Glomerular endothelial cell (primary cell): ENCODE measurements at regions not wholly inside any gene's neighbourhood (a gene's known extent, or its start where the extent isn't known, plus 50 kb on each side); places are given as distances from the start of the nearest gene placed in this dataset.

Source experiments
- DNase-seq: peaks from one replicate; pipeline ENCODE4 v3.0.0-alpha.2; 2011; ENCODE audit warnings: low read depth, low spot score; ENCODE audit errors: extremely low read depth

GRCh38 chr20:50338479-50339391 lies 148.1 kb downstream of the CEBPB start:
- DNase-seq: no peak

- DNase-seq: no peak
Measured at GRCh38 chr20:50339466-50339901, 148.9 kb downstream of the CEBPB start.

GRCh38 chr20:50340541-50340940 lies 149.9 kb downstream of the CEBPB start:
- DNase-seq: no peak

DNA sequence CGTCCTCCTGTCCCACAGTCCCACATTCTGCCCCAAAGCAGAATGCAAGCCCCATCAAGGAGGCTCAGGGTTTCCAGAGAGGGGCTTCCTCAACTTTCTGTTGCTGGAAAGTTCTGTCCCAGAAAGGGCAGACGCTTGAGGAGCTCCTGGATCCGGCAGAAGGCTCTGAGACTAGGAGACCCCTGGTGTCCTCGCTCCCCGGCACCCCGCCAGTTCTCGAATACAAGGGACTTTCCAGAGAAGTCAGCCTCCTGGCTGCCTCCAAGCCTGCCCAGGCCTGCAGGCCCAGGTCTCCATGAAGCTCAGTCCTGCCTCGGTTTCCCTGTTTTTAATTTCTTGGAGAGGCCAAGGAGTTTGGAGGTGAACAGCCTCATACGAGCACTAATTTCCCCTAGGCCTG lies 150.4 kb downstream of the CEBPB start:
- DNase-seq: no peak

DNA sequence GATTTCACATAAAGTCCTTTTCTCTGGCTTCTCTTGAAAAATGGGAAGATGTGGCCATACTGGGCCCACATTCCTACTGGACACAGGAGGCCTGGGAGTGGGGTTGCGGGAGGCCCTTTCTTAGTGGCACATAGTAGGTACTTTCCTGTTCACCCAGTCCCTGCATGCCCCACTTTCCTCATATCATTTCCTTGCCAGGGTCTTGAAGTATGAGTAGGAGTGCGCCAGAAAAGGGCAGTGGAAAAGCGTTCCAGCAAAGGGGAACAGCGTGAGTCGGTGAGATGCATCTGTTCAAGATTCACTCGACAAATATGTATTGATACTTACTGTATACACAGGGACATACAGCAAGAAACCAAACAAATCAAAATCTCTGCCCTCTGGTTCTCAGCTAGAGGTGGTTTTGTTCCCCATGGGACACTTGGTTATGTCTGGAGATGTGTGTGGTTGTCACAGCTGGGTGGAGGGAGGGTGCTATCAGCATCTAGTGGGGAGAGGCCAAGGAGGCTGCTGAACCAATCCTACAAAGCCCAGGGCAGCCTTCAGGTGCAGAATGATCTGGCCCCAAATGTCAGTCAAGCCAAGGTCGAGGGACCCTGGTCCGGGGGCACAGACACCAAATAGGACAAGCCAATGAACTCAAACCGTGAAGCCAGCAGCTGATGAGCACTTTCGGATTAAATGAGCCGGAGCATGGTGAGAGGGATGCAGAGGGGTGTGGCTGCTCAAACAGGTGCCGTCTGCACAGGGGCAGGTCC lies 151.4 kb downstream of the CEBPB start:
- no peak for DNase-seq

- DNase-seq: no peak
Measured at GRCh38 chr20:50342638-50343102, 152.0 kb downstream of the CEBPB start.

DNA sequence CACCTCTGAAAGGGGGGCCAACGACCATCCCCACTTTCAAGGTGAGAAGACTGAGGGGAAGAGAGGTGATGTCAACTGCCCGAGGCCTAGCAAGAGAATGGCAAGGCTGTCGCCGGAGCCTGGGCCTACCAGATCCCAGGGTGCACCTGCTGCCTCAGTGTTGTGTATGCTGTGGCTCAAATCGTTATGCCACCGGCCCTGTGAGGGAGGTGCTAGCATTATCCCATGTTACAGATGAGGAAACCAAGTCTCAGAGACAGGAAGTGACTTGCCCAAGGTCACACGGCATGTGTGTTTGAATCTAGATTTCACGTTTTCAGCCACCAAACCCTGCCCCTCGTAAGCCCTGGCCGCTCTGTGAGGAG lies 152.5 kb downstream of the CEBPB start:
- no peak for DNase-seq

- DNase-seq: no peak
Measured at GRCh38 chr20:50343490-50344179, 153.0 kb downstream of the CEBPB start.

- no peak for DNase-seq
Measured at GRCh38 chr20:50344232-50345071, 153.8 kb downstream of the CEBPB start.

- DNase-seq: no peak
Measured at GRCh38 chr20:50345712-50346373, 155.2 kb downstream of the CEBPB start.

DNA sequence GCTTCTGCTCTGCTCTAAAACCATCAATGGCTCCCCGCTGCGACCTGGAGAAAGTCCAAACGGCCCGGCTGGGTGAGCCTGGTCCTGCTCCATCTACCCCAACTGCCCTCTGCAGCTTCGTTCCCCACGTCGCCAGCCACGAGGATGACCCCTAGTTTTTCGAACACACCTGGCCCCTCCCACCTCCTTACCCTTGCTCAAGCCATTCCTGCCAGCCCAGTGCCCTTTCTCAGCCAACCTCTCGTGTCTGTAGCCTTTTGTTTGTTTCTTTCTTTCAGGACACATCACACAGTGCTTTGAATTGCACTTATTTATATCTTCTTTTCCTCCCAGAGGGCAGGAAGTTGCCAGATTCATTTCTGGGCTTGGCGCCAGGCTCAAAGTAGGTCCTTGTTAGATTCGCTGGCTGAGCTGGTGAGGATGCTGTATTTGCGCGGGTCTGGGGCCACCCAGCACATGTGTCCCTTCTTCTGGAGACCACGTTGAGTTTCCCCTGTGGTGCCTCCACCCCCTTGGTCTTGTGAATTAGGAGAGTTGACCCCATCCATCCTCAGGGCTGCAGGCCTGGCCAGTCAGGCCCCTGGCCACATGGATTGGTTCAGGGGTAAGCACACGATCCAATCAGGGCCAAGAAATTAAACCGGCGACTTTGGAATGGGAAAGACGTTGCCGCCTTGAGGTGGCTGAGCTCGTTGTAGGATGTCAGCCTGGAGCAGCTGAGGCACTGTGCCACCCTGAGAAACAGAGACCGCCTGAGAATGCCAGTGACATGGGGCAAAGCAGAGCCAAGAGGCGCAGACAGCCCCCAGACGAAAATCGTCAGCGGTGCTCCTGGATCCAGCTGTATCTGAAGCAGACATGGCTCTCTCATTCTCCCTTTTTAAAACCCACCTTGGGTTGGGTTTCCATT lies 156.0 kb downstream of the CEBPB start:
- no peak for DNase-seq

DNA sequence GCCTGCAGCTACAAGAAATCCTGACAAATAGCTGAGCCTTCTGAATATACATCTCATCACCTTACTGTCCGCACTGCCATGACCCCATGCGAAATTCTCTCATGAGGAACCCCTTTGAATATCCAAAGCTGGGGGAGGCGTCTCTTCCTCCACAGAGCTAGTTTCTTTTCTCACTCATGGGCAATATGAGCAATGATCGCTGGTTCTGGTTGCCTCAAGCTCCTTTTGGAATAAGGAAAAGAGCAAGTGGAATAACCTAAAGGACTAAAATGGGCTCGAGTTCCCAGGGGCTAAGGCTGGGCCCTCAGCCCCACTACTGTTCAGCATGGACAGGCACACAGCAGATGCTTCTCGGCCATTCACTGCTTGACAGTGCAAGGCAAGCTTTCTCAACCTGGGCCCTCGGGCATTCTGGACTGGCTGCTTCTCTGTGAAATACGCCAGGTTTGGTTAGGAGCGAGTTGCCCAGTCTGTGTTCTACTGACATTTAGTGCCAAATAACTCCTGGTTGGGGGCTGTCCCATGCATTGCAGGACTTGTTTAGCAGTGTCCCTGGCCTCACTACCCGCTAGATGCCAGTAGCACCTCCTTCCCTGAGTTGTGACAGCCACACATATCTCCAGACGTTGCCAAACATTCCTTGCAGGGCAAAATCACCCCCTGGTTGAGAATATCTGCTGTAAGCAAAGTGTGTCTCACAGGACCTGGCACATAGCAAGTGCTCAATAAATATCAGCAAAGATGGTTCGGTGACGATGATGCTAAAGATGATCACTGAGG lies 156.8 kb downstream of the CEBPB start:
- DNase-seq: no peak

DNA sequence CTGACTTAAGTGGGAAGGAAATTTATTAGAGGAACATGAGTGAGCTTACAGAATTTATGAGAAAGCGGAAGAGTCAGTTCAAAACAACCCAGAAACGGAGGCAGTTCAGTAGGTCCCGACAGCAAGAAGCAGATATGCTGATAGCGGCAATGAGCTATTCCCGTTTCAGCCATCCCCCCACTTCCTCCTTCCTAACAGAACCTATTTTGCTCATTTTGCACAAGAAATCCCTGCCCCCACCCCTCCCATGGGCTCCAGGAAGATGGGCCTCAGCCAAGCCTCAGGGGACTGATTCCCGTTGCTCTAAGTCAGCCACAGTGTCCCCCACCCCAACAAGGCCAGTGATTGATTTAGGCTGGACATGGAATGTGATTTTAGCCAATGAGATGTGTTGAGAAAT lies 157.5 kb downstream of the CEBPB start:
- DNase-seq: no peak

DNA sequence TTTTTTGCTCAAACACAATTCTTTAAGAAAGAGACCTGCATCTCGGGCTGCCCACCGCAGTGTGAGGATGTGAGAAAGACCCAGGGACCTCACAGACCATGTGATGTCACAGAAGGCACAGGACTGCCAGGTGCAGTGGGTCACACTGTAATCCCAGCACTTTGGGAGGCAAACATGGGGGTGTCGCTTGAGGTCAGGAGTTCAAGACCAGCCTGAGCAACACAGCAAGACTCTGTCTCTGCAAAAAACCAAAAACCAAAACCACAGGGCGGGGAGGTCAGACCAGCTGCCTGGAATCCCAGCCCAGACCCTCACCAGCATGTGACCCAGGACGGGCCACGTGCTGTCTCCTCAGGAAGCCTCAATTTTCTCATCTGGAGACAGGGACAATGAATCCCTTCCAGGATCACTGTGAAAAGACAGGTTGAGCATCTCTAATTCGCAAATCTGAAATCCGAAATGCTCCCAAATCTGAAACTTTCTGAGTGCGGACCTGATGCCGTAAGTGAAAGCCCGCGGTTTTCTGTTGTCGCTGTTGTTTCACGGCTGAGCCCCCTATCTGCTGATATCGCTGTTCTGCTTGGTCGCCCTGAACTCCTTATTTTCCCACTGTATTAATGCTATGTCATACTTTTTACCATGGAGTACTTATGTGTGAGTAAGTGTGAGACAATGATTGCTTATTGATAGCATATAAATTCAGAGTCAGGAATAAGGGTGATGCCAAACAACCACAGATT lies 159.5 kb upstream of the PTPN1 start:
- no peak for DNase-seq

DNA sequence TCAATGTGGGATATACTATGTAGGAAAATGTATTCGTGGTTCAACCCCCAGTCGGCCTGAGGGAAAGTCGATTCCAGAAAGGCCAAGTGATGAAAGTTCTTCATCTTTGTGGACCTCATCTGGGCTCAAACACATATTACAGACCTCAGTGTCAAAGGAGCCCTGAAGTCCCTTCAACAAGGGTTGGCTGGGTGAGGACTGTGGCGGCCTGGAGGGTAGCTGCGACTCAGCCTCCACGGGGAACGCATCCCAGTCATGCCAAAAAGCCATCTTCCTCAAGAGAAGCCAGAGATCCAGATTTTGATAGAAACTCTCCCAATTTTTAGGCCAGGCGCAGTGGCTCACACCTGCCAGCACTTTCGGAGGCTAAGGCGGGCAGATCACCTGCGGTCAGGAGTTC lies 158.6 kb upstream of the PTPN1 start:
- DNase-seq: no peak

DNA sequence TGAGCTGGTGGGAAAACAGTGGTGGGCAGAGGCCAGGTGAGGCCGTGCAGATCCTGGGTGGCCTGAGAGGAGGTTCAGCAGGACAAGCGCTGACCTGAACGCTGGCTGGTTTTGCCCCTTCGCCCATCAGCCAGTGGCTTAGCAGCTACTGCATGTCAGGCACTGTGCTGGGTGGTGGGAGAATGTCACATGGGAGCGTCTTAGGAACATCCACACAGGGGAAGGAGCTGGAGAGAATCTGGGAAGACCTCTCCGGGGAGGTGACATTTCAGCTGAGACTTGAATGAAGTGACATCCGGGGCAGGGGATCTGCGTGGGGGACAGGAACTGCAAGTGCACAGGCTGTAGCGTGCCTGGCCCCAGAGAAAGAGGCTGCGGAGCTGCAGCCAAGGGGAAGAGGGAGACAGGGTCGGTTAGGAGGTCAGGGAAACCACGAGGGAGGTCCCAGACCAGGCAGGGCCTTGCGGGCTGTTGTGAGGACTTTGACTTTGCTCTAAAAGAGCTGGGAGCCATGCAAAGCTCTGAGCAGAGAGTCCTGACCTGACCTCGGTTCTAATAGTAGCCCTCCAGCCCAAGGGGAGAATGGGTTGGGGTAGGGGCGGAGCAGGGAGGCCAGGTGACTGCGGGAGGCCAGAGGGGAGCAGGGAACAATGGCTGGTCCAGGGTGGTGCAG lies 156.8 kb upstream of the PTPN1 start:
- no peak for DNase-seq
